HCT116 (cell line): ENCODE measurements at regions not wholly inside any gene's neighbourhood (a gene's known extent, or its start where the extent isn't known, plus 50 kb on each side); places are given as distances from the start of the nearest gene placed in this dataset.

Experiments
- ATAC-seq: fragments of 200-7000 bp; cut with Tn5 transposase; 2 replicates; pipeline ENCODE4 v1.9.1; 2020; ENCODE audit warnings: mild to moderate bottlenecking, moderate library complexity
- BruUV-seq: library from RNA; stranded (reverse); fragments of 400-500 nt; replicated peaks from 2 replicates; lab custom pipeline; 2021; lab: Mats Ljungman, UMichigan
- CTCF ChIA-PET: fragments of 300-600 bp; sonication (Branson Sonifier 250); formaldehyde crosslinking; loops from one replicate; lab custom pipeline; 2021; ENCODE audit warnings: antibody characterized with exemption; lab: Charles Lee
- POLR2A ChIA-PET: fragments of 300-600, 350-600 bp; sonication (Branson Sonifier 250); formaldehyde crosslinking; loops from one replicate; lab custom pipeline; 2021; ENCODE audit warnings: antibody characterized with exemption; lab: Charles Lee
- RAD21 ChIA-PET, 2 experiments: fragments of 300-600 bp; sonication (Branson Sonifier 250); formaldehyde crosslinking; loops; one replicate each; lab custom pipeline; 2023; ENCODE audit warnings: low total read pairs in 2 of 2; ENCODE audit not compliant: uncharacterized antibody in 2 of 2, unreplicated experiment in 2 of 2, low non-redundant PET in 1 of 2; lab: Charles Lee
- DNase-seq: peaks from one replicate; pipeline ENCODE4 v3.0.0-alpha.2; 2010; ENCODE audit warnings: low read depth, low spot score
- H2AFZ ChIP-seq: fragments of 200-600 bp; shearing (Covaris generic), sonication (generic); 2 replicates; pipeline ENCODE4 v1.6.1; 2017; ENCODE audit warnings: low read depth, mixed run types, mixed read lengths, antibody characterized with exemption, low read length; ENCODE audit not compliant: poor library complexity, severe bottlenecking
- H3K27ac ChIP-seq: 2 replicates; pipeline ENCODE4 v1.5.1; 2012; ENCODE audit warnings: low read depth, low read length
- H3K27me3 ChIP-seq: fragments of 200-600 bp; sonication (generic); 2 replicates; pipeline ENCODE4 v1.6.1; 2016; ENCODE audit warnings: mixed run types, low read length, mixed read lengths; ENCODE audit not compliant: insufficient read depth
- H3K36me3 ChIP-seq, 2 experiments: fragments of 200-500 bp in 1 of 2; fragments of 200-600 bp in 1 of 2; sonication (Bioruptor generic) in 1 of 2; sonication (generic) in 1 of 2; 2 replicates each; pipeline versions ENCODE4 v1.5.1 to v1.6.1; 2014 to 2016; ENCODE audit warnings: low read length in 2 of 2, inconsistent platforms in 1 of 2, mixed read lengths in 1 of 2, mixed run types in 1 of 2; ENCODE audit not compliant: insufficient read depth in 2 of 2, control insufficient read depth in 1 of 2
- H3K4me1 ChIP-seq, 2 experiments: fragments of 200-600 bp in 1 of 2; sonication (generic) in 1 of 2; 2 replicates each; pipeline versions ENCODE4 v1.5.1 to v1.6.1; 2012 to 2017; ENCODE audit warnings: low read length in 2 of 2, inconsistent platforms in 1 of 2, mild to moderate bottlenecking in 1 of 2, mixed read lengths in 1 of 2, mixed run types in 1 of 2, moderate library complexity in 1 of 2; ENCODE audit not compliant: insufficient read depth in 2 of 2, control insufficient read depth in 1 of 2
- H3K4me2 ChIP-seq: fragments of 200-600 bp; sonication (generic); 2 replicates; pipeline ENCODE4 v1.6.1; 2017; ENCODE audit warnings: mixed run types, low read length, mixed read lengths
- H3K4me3 ChIP-seq, 2 experiments: fragments of 200-600 bp in 1 of 2; sonication (generic) in 1 of 2; replicated peaks in 1 of 2; 2 replicates each; pipeline ENCODE4 v1.5.1; 2011 to 2016; ENCODE audit warnings: low read length in 2 of 2, control low read depth in 1 of 2, low read depth in 1 of 2, mild to moderate bottlenecking in 1 of 2, mixed read lengths in 1 of 2, mixed run types in 1 of 2
- H3K79me2 ChIP-seq: fragments of 200-600 bp; sonication (generic); 2 replicates; pipeline ENCODE4 v1.6.1; 2017; ENCODE audit warnings: mild to moderate bottlenecking, mixed run types, low read length, moderate library complexity, mixed read lengths; ENCODE audit not compliant: insufficient read depth
- H3K9ac ChIP-seq: fragments of 200-600 bp; sonication (generic); 2 replicates; pipeline ENCODE4 v1.6.1; 2016; ENCODE audit warnings: low read length, mixed read lengths
- H3K9me2 ChIP-seq: fragments of 200-600 bp; sonication (generic), shearing (Covaris generic); 2 replicates; pipeline ENCODE4 v1.6.1; 2017; ENCODE audit warnings: mixed run types, mild to moderate bottlenecking, moderate library complexity; ENCODE audit not compliant: insufficient read depth
- H3K9me3 ChIP-seq, 2 experiments: fragments of 200-500 bp in 1 of 2; fragments of 200-600 bp in 1 of 2; sonication (Bioruptor generic) in 1 of 2; sonication (generic) in 1 of 2; 2 replicates each; pipeline ENCODE4 v1.6.1; 2014 to 2017; ENCODE audit warnings: low read length in 2 of 2, mixed read lengths in 2 of 2, inconsistent platforms in 1 of 2, low read depth in 1 of 2, mild to moderate bottlenecking in 1 of 2, mixed run types in 1 of 2, moderate library complexity in 1 of 2; ENCODE audit not compliant: control insufficient read depth in 1 of 2, insufficient read depth in 1 of 2
- H4K20me1 ChIP-seq: fragments of 200-600 bp; sonication (generic), shearing (Covaris generic); 2 replicates; pipeline ENCODE4 v1.6.1; 2017; ENCODE audit warnings: mixed run types, mild to moderate bottlenecking, moderate library complexity; ENCODE audit not compliant: insufficient read depth
- ATF3 ChIP-seq: IDR thresholded peaks from 2 replicates; pipeline ENCODE4 v1.6.1; 2012
- CBX3 ChIP-seq: IDR thresholded peaks from 2 replicates; pipeline ENCODE4 v1.6.1; 2012; ENCODE audit warnings: low read depth
- CEBPB ChIP-seq: IDR thresholded peaks from 2 replicates; pipeline ENCODE4 v1.6.1; 2012; ENCODE audit warnings: low read depth
- EZH2phosphoT487 ChIP-seq: fragments of 200-600 bp; IDR thresholded peaks from 2 replicates; pipeline ENCODE4 v1.6.1; 2018; ENCODE audit warnings: antibody characterized with exemption, borderline replicate concordance
- MAX ChIP-seq: IDR thresholded peaks from 2 replicates; pipeline ENCODE4 v1.6.1; 2012
- POLR2AphosphoS5 ChIP-seq: IDR thresholded peaks from 2 replicates; pipeline ENCODE4 v1.6.1; 2011; ENCODE audit warnings: mild to moderate bottlenecking, low read depth, low read length, moderate library complexity
- RAD21 ChIP-seq: IDR thresholded peaks from 2 replicates; pipeline ENCODE4 v1.6.1; 2012; ENCODE audit warnings: low read depth, mild to moderate bottlenecking
- SP1 ChIP-seq: IDR thresholded peaks from 2 replicates; pipeline ENCODE4 v1.6.1; 2012; ENCODE audit warnings: low read depth
- SRF ChIP-seq: IDR thresholded peaks from 2 replicates; pipeline ENCODE4 v1.6.1; 2012; ENCODE audit warnings: low read depth
- ZFX ChIP-seq: fragments of 450-650 bp; IDR thresholded peaks from 2 replicates; pipeline ENCODE4 v1.6.1; 2017
- ZNF274 ChIP-seq: fragments of 200-500 bp; sonication (Bioruptor generic); IDR thresholded peaks from 2 replicates; pipeline ENCODE4 v1.6.1; 2014; ENCODE audit warnings: mild to moderate bottlenecking, low read depth, low read length, inconsistent platforms
- intact Hi-C: fragments of 100-400 bp; cut with micrococcal nuclease; formaldehyde crosslinking; loops from 2 replicates; pipeline ENCODE4 v1.10.0; 2022
- TF ChIP-seq, protein P1 (sequence below): IDR thresholded peaks from 2 replicates; pipeline ENCODE4 v1.6.1; 2012; ENCODE audit warnings: low read depth

- H3K79me2 ChIP-seq = no peaks in the 10 kb centered on the region
- DNase-seq (no peak), ATAC-seq (no peak)
- ChIA-PET POLR2A (no interaction called here), RAD21 (no interaction called here), CTCF (no interaction called here)
- BruUV-seq = no TSS peak
- H3K27ac ChIP-seq = no peak overlapping the region
- intact Hi-C loops = no loop called here
- H3K4me2 ChIP-seq = no peak overlapping the region
- H3K9me3 ChIP-seq = peaks cover 0 to 9% of the 10 kb centered on the region in 2 experiments; a peak in 1 of 4 replicates
- no peak overlapping the region for H3K9ac ChIP-seq
- H3K4me3 ChIP-seq = no peak overlapping the region
- TF ChIP-seq POLR2AphosphoS5 (no peak), EZH2phosphoT487 (no peak), RAD21 (no peak), ZFX (no peak), CEBPB (no peak), MAX (no peak), SRF (no peak), ATF3 (no peak), CBX3 (no peak), SP1 (no peak), ZNF274 (no peak)
- TF ChIP-seq, protein P1, sequence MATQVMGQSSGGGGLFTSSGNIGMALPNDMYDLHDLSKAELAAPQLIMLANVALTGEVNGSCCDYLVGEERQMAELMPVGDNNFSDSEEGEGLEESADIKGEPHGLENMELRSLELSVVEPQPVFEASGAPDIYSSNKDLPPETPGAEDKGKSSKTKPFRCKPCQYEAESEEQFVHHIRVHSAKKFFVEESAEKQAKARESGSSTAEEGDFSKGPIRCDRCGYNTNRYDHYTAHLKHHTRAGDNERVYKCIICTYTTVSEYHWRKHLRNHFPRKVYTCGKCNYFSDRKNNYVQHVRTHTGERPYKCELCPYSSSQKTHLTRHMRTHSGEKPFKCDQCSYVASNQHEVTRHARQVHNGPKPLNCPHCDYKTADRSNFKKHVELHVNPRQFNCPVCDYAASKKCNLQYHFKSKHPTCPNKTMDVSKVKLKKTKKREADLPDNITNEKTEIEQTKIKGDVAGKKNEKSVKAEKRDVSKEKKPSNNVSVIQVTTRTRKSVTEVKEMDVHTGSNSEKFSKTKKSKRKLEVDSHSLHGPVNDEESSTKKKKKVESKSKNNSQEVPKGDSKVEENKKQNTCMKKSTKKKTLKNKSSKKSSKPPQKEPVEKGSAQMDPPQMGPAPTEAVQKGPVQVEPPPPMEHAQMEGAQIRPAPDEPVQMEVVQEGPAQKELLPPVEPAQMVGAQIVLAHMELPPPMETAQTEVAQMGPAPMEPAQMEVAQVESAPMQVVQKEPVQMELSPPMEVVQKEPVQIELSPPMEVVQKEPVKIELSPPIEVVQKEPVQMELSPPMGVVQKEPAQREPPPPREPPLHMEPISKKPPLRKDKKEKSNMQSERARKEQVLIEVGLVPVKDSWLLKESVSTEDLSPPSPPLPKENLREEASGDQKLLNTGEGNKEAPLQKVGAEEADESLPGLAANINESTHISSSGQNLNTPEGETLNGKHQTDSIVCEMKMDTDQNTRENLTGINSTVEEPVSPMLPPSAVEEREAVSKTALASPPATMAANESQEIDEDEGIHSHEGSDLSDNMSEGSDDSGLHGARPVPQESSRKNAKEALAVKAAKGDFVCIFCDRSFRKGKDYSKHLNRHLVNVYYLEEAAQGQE = no peak
- H4K20me1 ChIP-seq = no peaks in the 10 kb centered on the region
- H3K27me3 ChIP-seq = no peaks in the 10 kb centered on the region
- H3K4me1 ChIP-seq = no peaks in the 10 kb centered on the region
- H3K9me2 ChIP-seq = no peaks in the 10 kb centered on the region
- H3K36me3 ChIP-seq = no peaks in the 10 kb centered on the region
- H2AFZ ChIP-seq = no peak overlapping the region
Observed at GRCh38 chr3:35919160-35919559, 279.8 kb downstream of the ARPP21 start.
